NCI-H774 (cell line): ENCODE measurements at regions not wholly inside any gene's neighbourhood (a gene's known extent, or its start where the extent isn't known, plus 50 kb on each side); places are given as distances from the start of the nearest gene placed in this dataset.
A peak's percentile ranks its signal among the peaks of the same experiment; 100 is the strongest.

Experiments
- DNase-seq: peaks from one replicate; lab custom pipeline; 2025; lab: John Stamatoyannopoulos, UW

- no peak for DNase-seq
Observed at GRCh38 chr1:163744301-163744887, 422.6 kb downstream of the NUF2 start.

GRCh38 chr1:163745204-163745603 is 423.4 kb downstream of the NUF2 start:
- no peak for DNase-seq

- DNase-seq, result peak; percentile 18
Observed at GRCh38 chr1:163747261-163747660, 425.5 kb downstream of the NUF2 start.

- no peak for DNase-seq
Observed at GRCh38 chr1:163747855-163748254, 426.1 kb downstream of the NUF2 start.

- DNase-seq, result no peak
Observed at GRCh38 chr1:163758977-163759670, 437.4 kb downstream of the NUF2 start.

GRCh38 chr1:163761898-163762297 is 440.1 kb downstream of the NUF2 start:
- no peak for DNase-seq

GRCh38 chr1:163766257-163766918 is 444.6 kb downstream of the NUF2 start:
- no peak for DNase-seq

GRCh38 chr1:163768576-163768975 is 446.8 kb downstream of the NUF2 start:
- DNase-seq, result no peak

- no peak for DNase-seq
Observed at GRCh38 chr1:163770265-163770664, 448.5 kb downstream of the NUF2 start.

- no peak for DNase-seq
Observed at GRCh38 chr1:163771637-163772036, 449.9 kb downstream of the NUF2 start.

GRCh38 chr1:163772246-163772645 is 450.5 kb downstream of the NUF2 start:
- no peak for DNase-seq

- no peak for DNase-seq
Observed at GRCh38 chr1:163773396-163773795, 451.6 kb downstream of the NUF2 start.

- DNase-seq, result no peak
Observed at GRCh38 chr1:163774401-163774945, 452.7 kb downstream of the NUF2 start.

GRCh38 chr1:163774978-163775620 is 453.3 kb downstream of the NUF2 start:
- DNase-seq, result no peak

GRCh38 chr1:163777205-163777604 is 455.5 kb downstream of the NUF2 start:
- DNase-seq, result no peak

GRCh38 chr1:163781146-163781545 is 459.4 kb downstream of the NUF2 start:
- no peak for DNase-seq

- no peak for DNase-seq
Observed at GRCh38 chr1:163785868-163786405, 464.2 kb downstream of the NUF2 start.

- DNase-seq, result no peak
Observed at GRCh38 chr1:163789911-163790310, 468.2 kb downstream of the NUF2 start.

GRCh38 chr1:163794551-163794950 is 472.8 kb downstream of the NUF2 start:
- DNase-seq, result no peak

- DNase-seq, result peak; percentile 56
Observed at GRCh38 chr1:163796394-163796821, 474.7 kb downstream of the NUF2 start.

GRCh38 chr1:163797816-163798215 is 476.1 kb downstream of the NUF2 start:
- DNase-seq, result no peak

GRCh38 chr1:163799190-163799805 is 477.5 kb downstream of the NUF2 start:
- no peak for DNase-seq
